Lower leg skin (tissue), 3 donors: ENCODE measurements at regions not wholly inside any gene's neighbourhood (a gene's known extent, or its start where the extent isn't known, plus 50 kb on each side); places are given as distances from the start of the nearest gene placed in this dataset.

ENCODE experiments used
- CTCF ChIP-seq, 3 donors: fragments of 450-650 bp; IDR thresholded peaks; one replicate each; pipeline ENCODE4 v1.5.1; 2016; ENCODE audit warnings: antibody characterized with exemption in 3 of 3, mild to moderate bottlenecking in 3 of 3, moderate library complexity in 2 of 3
- POLR2A ChIP-seq, 2 donors: fragments of 450-650 bp; IDR thresholded peaks; one replicate each; pipeline ENCODE4 v1.6.1; 2016 to 2017; ENCODE audit warnings: antibody characterized with exemption in 2 of 2, mild to moderate bottlenecking in 1 of 2, moderate library complexity in 1 of 2

GRCh38 chr9:109857336-109857735 lies 77.3 kb downstream of the PALM2AKAP2 start:
- TF ChIP-seq CTCF (IDR thresholded peaks at IDR 0.05) (no peak), POLR2A (IDR thresholded peaks at IDR 0.05) (no peak)
